ENCODE measurements at regions not wholly inside any gene's neighbourhood (a gene's known extent, or its start where the extent isn't known, plus 50 kb on each side); places are given as distances from the start of the nearest gene placed in this dataset.
A peak's percentile ranks its signal among the peaks of the same experiment; 100 is the strongest.

GRCh38 chrX:96407981-96408380, 276.7 kb upstream of the DIAPH2 start:
- POLR2A ChIA-PET (ENCODE audit: unreplicated experiment): no interaction called here

DNA sequence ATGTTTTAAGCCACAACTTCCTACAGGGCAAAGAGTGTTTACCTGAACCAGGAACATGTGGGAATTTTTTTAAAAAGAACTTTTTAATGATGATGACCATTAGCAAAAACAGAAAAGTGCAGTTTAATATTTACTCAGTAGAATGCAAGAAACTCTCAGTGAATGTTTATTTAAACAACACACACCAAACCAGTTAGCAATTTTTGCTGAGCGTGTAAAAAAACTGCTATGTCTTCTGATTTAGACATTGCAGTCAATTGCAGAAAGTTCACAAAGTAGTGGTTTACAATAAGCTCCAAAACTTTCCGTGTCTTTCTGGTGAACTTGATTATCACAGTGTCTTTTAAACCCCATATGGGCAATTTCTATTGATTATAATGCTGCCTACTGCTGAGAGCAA, 273.7 kb upstream of the DIAPH2 start:
- ChIA-PET POLR2A (ENCODE audit: unreplicated experiment) (no interaction called here), CTCF (no interaction called here)
- no TSS peak for BruUV-seq (replicated peaks)
- no peak for DNase-seq
- Histone ChIP-seq H3K4me3 (no peak overlapping the region), H3K4me2 (no peak overlapping the region), H3K27me3 (ENCODE audit: insufficient read depth, low read depth) (no peaks in the 10 kb centered on the region), H3K9me2 (ENCODE audit: insufficient read depth) (no peaks in the 10 kb centered on the region), H3K9me3 (ENCODE audit: insufficient read depth, low read depth) (no peaks in the 10 kb centered on the region), H3K79me2 (ENCODE audit: low read depth) (no peaks in the 10 kb centered on the region), H3F3A (ENCODE audit: insufficient read depth, low read depth) (peaks cover 22% of the 10 kb centered on the region), H3K27ac (no peak overlapping the region), H3K4me1 (replicated peaks; ENCODE audit: insufficient read depth) (peaks cover 31% of the 10 kb centered on the region), H3K36me3 (ENCODE audit: low read depth) (no peaks in the 10 kb centered on the region), H4K20me1 (ENCODE audit: insufficient read depth) (no peaks in the 10 kb centered on the region), H2AFZ (no peak overlapping the region)
- intact Hi-C loops (cut with micrococcal nuclease; ENCODE audit: unreplicated experiment): no loop called here
- TF ChIP-seq CTCF (conservative IDR thresholded peaks at IDR 0.05): no peak
- TF ChIP-seq EZH2 (IDR thresholded peaks at IDR 0.05; ENCODE audit: low read depth): no peak

More at GRCh38 chrX:96407981-96408380, 276.7 kb upstream of the DIAPH2 start:
- no peak for TF ChIP-seq CTCF (conservative IDR thresholded peaks at IDR 0.05)
- TF ChIP-seq EZH2 (IDR thresholded peaks at IDR 0.05; ENCODE audit: low read depth): no peak
- H4K20me1 ChIP-seq (ENCODE audit: insufficient read depth): no peaks in the 10 kb centered on the region
- CTCF ChIA-PET: no interaction called here
- no peaks in the 10 kb centered on the region for H3K27me3 ChIP-seq (ENCODE audit: insufficient read depth, low read depth)
- H3K9me3 ChIP-seq (ENCODE audit: insufficient read depth, low read depth): no peaks in the 10 kb centered on the region
- intact Hi-C loops (cut with micrococcal nuclease; ENCODE audit: unreplicated experiment): loop anchor here (1.0 to 10.0 kb wide), 2 partner anchors 130 to 277 kb away; partner anchors contain the start of gene DIAPH2
- H3K4me2 ChIP-seq: peak overlapping the region; percentile 71
- no peak for DNase-seq
- peaks cover 22% of the 10 kb centered on the region for H3F3A ChIP-seq (ENCODE audit: insufficient read depth, low read depth)
- peak overlapping the region; percentile 28; the same call in 1 of the 2 replicates for H3K4me3 ChIP-seq
- peak overlapping the region; percentile 84 for H3K27ac ChIP-seq
- H3K4me1 ChIP-seq (replicated peaks; ENCODE audit: insufficient read depth): peaks cover 36% of the 10 kb centered on the region
- no peaks in the 10 kb centered on the region for H3K36me3 ChIP-seq (ENCODE audit: low read depth)
- BruUV-seq (replicated peaks): no TSS peak
- no peaks in the 10 kb centered on the region for H3K79me2 ChIP-seq (ENCODE audit: low read depth)
- H3K9me2 ChIP-seq (ENCODE audit: insufficient read depth): no peaks in the 10 kb centered on the region
- peak overlapping the region; percentile 36; the same call in 1 of the 2 replicates for H2AFZ ChIP-seq

DNA sequence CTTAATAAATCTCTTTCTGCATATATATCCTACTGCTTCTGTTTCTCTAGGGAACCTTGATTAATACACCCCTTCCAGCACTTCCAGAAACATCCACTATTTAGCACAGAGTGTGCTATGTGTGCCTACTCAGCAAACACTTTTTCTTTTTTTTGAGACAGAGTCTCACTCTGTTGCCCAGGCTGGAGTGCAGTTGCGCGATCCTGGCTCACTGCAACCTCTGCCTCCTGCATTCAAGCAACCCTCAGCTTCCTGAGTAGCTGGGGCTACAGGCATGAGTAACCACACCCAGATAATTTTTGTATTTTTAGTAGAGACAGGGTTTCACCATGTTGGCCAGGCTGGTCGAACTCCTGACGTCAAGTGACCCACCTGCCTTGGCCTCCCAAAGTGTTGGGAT, 266.9 kb upstream of the DIAPH2 start:
- CTCF ChIA-PET: no interaction called here
- no TSS peak for BruUV-seq (replicated peaks)
- Histone ChIP-seq H3K36me3 (ENCODE audit: low read depth) (no peaks in the 10 kb centered on the region), H2AFZ (no peak overlapping the region), H3K4me1 (replicated peaks; ENCODE audit: insufficient read depth) (no peaks in the 10 kb centered on the region), H3K27me3 (ENCODE audit: insufficient read depth, low read depth) (no peaks in the 10 kb centered on the region), H3K27ac (no peak overlapping the region), H3K9me2 (ENCODE audit: insufficient read depth) (no peaks in the 10 kb centered on the region), H3F3A (ENCODE audit: insufficient read depth, low read depth) (no peaks in the 10 kb centered on the region), H3K79me2 (ENCODE audit: low read depth) (no peaks in the 10 kb centered on the region), H3K9me3 (ENCODE audit: insufficient read depth, low read depth) (no peaks in the 10 kb centered on the region), H4K20me1 (ENCODE audit: insufficient read depth) (no peaks in the 10 kb centered on the region), H3K4me3 (no peak overlapping the region), H3K4me2 (no peak overlapping the region)
- intact Hi-C loops (cut with micrococcal nuclease; ENCODE audit: unreplicated experiment): no loop called here
- DNase-seq: no peak
- no peak for TF ChIP-seq EZH2 (IDR thresholded peaks at IDR 0.05; ENCODE audit: low read depth)
- no peak for TF ChIP-seq CTCF (conservative IDR thresholded peaks at IDR 0.05)
- POLR2A ChIA-PET (ENCODE audit: unreplicated experiment): no interaction called here

Data from PC-9 (cell line).